Stimulated activated CD4-positive, alpha-beta T cell treated with anti-CD3 and anti-CD28 coated beads, Interleukin-4, amount 100 ng/mL, for 48 hours (primary cell): ENCODE measurements at regions not wholly inside any gene's neighbourhood (a gene's known extent, or its start where the extent isn't known, plus 50 kb on each side); places are given as distances from the start of the nearest gene placed in this dataset.
"Not testable (repeated sequence)": the region's sequence is repeated elsewhere in the genome, so short reads cannot be mapped to it uniquely, and the experiment has no call there.

Experiments
- DNase-seq, 2 donors: peaks; one replicate each; pipeline ENCODE4 v3.0.0-alpha.2; 2020; ENCODE audit warnings: low read depth in 2 of 2

GRCh38 chr12:83472772-83473171 is 786.1 kb downstream of the TMTC2 start:
- no peak for DNase-seq

- DNase-seq: no peak
Measured at GRCh38 chr12:83472350-83472749, 785.6 kb downstream of the TMTC2 start.

- DNase-seq: no peak
Measured at GRCh38 chr12:83471341-83471740, 784.6 kb downstream of the TMTC2 start.

GRCh38 chr12:83470749-83471148 is 784.0 kb downstream of the TMTC2 start:
- no peak for DNase-seq

GRCh38 chr12:83468988-83469908 is 782.5 kb downstream of the TMTC2 start:
- no peak for DNase-seq

GRCh38 chr12:83465632-83466031 is 778.9 kb downstream of the TMTC2 start:
- DNase-seq: no peak

GRCh38 chr12:83462419-83462818 is 775.7 kb downstream of the TMTC2 start:
- DNase-seq: no peak

- no peak for DNase-seq
Measured at GRCh38 chr12:83461336-83461935, 774.7 kb downstream of the TMTC2 start.

- no peak for DNase-seq
Measured at GRCh38 chr12:83451189-83451588, 764.5 kb downstream of the TMTC2 start.

- no peak for DNase-seq
Measured at GRCh38 chr12:83434600-83434999, 747.9 kb downstream of the TMTC2 start.

GRCh38 chr12:83432176-83432719 is 745.5 kb downstream of the TMTC2 start:
- DNase-seq: no peak

- not testable (repeated sequence) for DNase-seq
Measured at GRCh38 chr12:83427586-83428136, 741.0 kb downstream of the TMTC2 start.

- DNase-seq: no peak
Measured at GRCh38 chr12:83414981-83415380, 728.3 kb downstream of the TMTC2 start.

- DNase-seq: no peak
Measured at GRCh38 chr12:83408851-83409250, 722.1 kb downstream of the TMTC2 start.

- DNase-seq: no peak
Measured at GRCh38 chr12:83408146-83408545, 721.4 kb downstream of the TMTC2 start.

- DNase-seq: no peak
Measured at GRCh38 chr12:83404521-83404920, 717.8 kb downstream of the TMTC2 start.

- no peak for DNase-seq
Measured at GRCh38 chr12:83390186-83390585, 703.5 kb downstream of the TMTC2 start.

GRCh38 chr12:83389237-83389996 is 702.7 kb downstream of the TMTC2 start:
- DNase-seq: no peak

GRCh38 chr12:83388551-83388950 is 701.8 kb downstream of the TMTC2 start:
- no peak for DNase-seq

GRCh38 chr12:83386527-83387264 is 700.0 kb downstream of the TMTC2 start:
- DNase-seq: no peak

GRCh38 chr12:83378186-83378727 is 691.6 kb downstream of the TMTC2 start:
- no peak for DNase-seq
